ENCODE measurements at regions not wholly inside any gene's neighbourhood (a gene's known extent, or its start where the extent isn't known, plus 50 kb on each side); places are given as distances from the start of the nearest gene placed in this dataset.

GRCh38 chr6:3669916-3670315 lies 81.6 kb downstream of the PXDC1 start:
- Histone ChIP-seq H3K9ac (ENCODE audit: control insufficient read depth, insufficient read depth, low read length) (no peak overlapping the region), H3K4me2 (ENCODE audit: control insufficient read depth, insufficient read depth) (no peak overlapping the region), H2AFZ (ENCODE audit: control insufficient read depth, low read depth, low read length) (no peak overlapping the region), H3K9me3 (replicated peaks; ENCODE audit: control insufficient read depth, insufficient read depth, low read length) (no peaks in the 10 kb centered on the region), H3K27me3 (replicated peaks in 1 of 2; ENCODE audit: control insufficient read depth in 2 of 2, insufficient read depth in 2 of 2, low read length in 1 of 2) (no peaks in the 10 kb centered on the region; a peak in 1 of 4 replicates), H4K20me1 (ENCODE audit: control insufficient read depth, insufficient read depth) (no peaks in the 10 kb centered on the region), H3K4me1 (ENCODE audit: control insufficient read depth, insufficient read depth, low read length) (no peaks in the 10 kb centered on the region), H3K27ac (ENCODE audit: control insufficient read depth, insufficient read depth) (no peak overlapping the region), H3K4me3 (no peak overlapping the region), H3K79me2 (ENCODE audit: control insufficient read depth, insufficient read depth, low read length) (no peaks in the 10 kb centered on the region), H3K36me3 (ENCODE audit: control insufficient read depth in 2 of 2, insufficient read depth in 2 of 2, low read length in 1 of 2) (no peaks in the 10 kb centered on the region)
- SMC1A ChIA-PET (ENCODE audit: uncharacterized antibody, unreplicated experiment) = no interaction called here
- no peak for TF ChIP-seq MYB (IDR thresholded peaks at IDR 0.05; ENCODE audit: borderline replicate concordance, low read depth, low read length)
- no peak for TF ChIP-seq SUPT20H (IDR thresholded peaks at IDR 0.05; ENCODE audit: borderline replicate concordance, control insufficient read depth, low read depth, low read length)
- TF ChIP-seq STAT1 (conservative IDR thresholded peaks at IDR 0.05) = no peak
- TF ChIP-seq RB1 (IDR thresholded peaks at IDR 0.05; ENCODE audit: borderline replicate concordance) = no peak
- no peak for TF ChIP-seq SMARCA5 (IDR thresholded peaks at IDR 0.05)
- no peak for TF ChIP-seq BCLAF1 (IDR thresholded peaks at IDR 0.05)
- TF ChIP-seq MTA2 (IDR thresholded peaks at IDR 0.05; ENCODE audit: low read depth) = no peak
- TF ChIP-seq CHD4 (IDR thresholded peaks at IDR 0.05) = no peak
- DNase-seq (ENCODE audit: low read depth, low spot score) = no peak
- in situ Hi-C loops (cut with MboI) (no loop called here), intact Hi-C loops (cut with micrococcal nuclease; ENCODE audit: unreplicated experiment) (no loop called here)
- RAD21 ChIA-PET (ENCODE audit: unreplicated experiment) = no interaction called here
- POLR2A ChIA-PET = no interaction called here
- no peak for FAIRE-seq
- CTCF ChIA-PET = no interaction called here
- no TSS peak for BruUV-seq (replicated peaks)
- WGBS (ENCODE audit: insufficient coverage, insufficient replicate concordance, low lambda C conversion rate, missing lambda C conversion rate) = 32% methylated on average over 5 of the region's 5 CpGs
- ATAC-seq = no peak

Data from GM12878 (cell line).